ENCODE measurements at regions not wholly inside any gene's neighbourhood (a gene's known extent, or its start where the extent isn't known, plus 50 kb on each side); places are given as distances from the start of the nearest gene placed in this dataset.

DNA sequence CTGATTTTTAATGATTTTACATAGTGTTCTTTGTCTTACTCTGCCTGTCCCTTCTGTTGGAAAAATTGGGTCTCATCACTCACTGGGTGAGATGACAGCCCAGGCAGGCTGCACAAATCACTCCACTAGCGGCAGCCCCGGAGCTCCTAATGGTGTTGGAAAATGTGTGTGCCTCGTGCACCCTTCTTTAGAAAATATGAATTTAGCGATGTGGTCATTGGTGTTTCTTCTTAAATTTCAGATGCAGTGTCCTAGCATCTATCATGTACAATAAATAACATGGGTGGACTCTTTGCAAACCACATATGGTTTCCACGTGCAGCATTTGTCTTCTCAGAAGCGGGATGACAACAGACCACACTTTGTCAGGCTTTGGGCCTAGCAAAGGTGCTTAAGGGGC is 194.2 kb downstream of the ACKR3 start:
- H3K27ac ChIP-seq (ENCODE audit: low read depth in 1 of 2, low read length in 1 of 2) = no peak overlapping the region
- TF ChIP-seq, protein P1, sequence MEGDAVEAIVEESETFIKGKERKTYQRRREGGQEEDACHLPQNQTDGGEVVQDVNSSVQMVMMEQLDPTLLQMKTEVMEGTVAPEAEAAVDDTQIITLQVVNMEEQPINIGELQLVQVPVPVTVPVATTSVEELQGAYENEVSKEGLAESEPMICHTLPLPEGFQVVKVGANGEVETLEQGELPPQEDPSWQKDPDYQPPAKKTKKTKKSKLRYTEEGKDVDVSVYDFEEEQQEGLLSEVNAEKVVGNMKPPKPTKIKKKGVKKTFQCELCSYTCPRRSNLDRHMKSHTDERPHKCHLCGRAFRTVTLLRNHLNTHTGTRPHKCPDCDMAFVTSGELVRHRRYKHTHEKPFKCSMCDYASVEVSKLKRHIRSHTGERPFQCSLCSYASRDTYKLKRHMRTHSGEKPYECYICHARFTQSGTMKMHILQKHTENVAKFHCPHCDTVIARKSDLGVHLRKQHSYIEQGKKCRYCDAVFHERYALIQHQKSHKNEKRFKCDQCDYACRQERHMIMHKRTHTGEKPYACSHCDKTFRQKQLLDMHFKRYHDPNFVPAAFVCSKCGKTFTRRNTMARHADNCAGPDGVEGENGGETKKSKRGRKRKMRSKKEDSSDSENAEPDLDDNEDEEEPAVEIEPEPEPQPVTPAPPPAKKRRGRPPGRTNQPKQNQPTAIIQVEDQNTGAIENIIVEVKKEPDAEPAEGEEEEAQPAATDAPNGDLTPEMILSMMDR (IDR thresholded peaks at IDR 0.05; ENCODE audit: control extremely low read depth, extremely low read depth) = no peak
- no peak overlapping the region for H3K4me3 ChIP-seq
- ATAC-seq (ENCODE audit: insufficient read depth, low FRiP score) = no peak
- H3K27me3 ChIP-seq (ENCODE audit: control insufficient read depth in 3 of 3, insufficient read depth in 3 of 3, low read length in 2 of 3) = no peaks in the 10 kb centered on the region
- no peak for DNase-seq
- H3K9ac ChIP-seq (ENCODE audit: insufficient read depth in 1 of 2, low read length in 2 of 2) = no peak overlapping the region
- H3K9me3 ChIP-seq (ENCODE audit: control insufficient read depth in 4 of 4, insufficient read depth in 3 of 4, low read length in 3 of 4) = peaks cover 0 to 6% (median 2%) of the 10 kb centered on the region in 4 donors
- WGBS, 2 donors = 93 to 96% methylated on average over 6 of the region's 6 CpGs
- peaks cover 0 to 5% (median 0%) of the 10 kb centered on the region in 5 donors for H3K4me1 ChIP-seq (ENCODE audit: control insufficient read depth in 5 of 5, insufficient read depth in 5 of 5, low read length in 5 of 5)
- no peaks in the 10 kb centered on the region for H3K36me3 ChIP-seq (ENCODE audit: control insufficient read depth in 4 of 4, insufficient read depth in 4 of 4, low read length in 4 of 4)

DNA sequence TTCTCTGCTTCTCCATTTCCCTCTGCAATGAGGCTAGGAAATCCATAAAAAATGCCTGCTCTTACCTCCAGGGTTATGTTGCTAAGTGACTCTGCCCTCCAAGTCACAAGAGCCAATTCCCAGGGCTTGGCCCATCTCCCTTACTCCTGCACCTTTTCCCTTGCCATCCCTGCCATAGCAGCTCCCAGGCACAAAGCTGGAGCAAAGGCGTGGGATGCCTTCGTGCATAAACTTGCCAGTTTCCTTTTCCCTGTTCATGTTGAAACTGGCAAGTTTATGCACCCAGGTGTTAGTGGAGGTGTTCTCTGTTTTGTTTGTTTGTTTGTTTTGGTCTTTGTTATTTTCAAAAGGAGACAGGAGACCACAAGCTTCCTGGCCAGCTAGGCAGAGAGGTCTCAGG is 195.1 kb downstream of the ACKR3 start:
- ATAC-seq (ENCODE audit: insufficient read depth, low FRiP score) (no peak), DNase-seq (no peak)
- TF ChIP-seq, protein P1 (IDR thresholded peaks at IDR 0.05; ENCODE audit: control extremely low read depth, extremely low read depth) = no peak
- Histone ChIP-seq H3K4me3 (no peak overlapping the region), H3K4me1 (ENCODE audit: control insufficient read depth in 5 of 5, insufficient read depth in 5 of 5, low read length in 5 of 5) (peaks cover 0 to 5% (median 0%) of the 10 kb centered on the region in 5 donors), H3K36me3 (ENCODE audit: control insufficient read depth in 4 of 4, insufficient read depth in 4 of 4, low read length in 4 of 4) (no peaks in the 10 kb centered on the region), H3K27ac (ENCODE audit: low read depth in 1 of 2, low read length in 1 of 2) (no peak overlapping the region), H3K27me3 (ENCODE audit: control insufficient read depth in 3 of 3, insufficient read depth in 3 of 3, low read length in 2 of 3) (no peaks in the 10 kb centered on the region), H3K9me3 (ENCODE audit: control insufficient read depth in 4 of 4, insufficient read depth in 3 of 4, low read length in 3 of 4) (peaks cover 0 to 6% (median 2%) of the 10 kb centered on the region in 4 donors), H3K9ac (ENCODE audit: insufficient read depth in 1 of 2, low read length in 2 of 2) (no peak overlapping the region)
- WGBS, 2 donors = 94 to 100% methylated on average over 2 of the region's 2 CpGs

DNA sequence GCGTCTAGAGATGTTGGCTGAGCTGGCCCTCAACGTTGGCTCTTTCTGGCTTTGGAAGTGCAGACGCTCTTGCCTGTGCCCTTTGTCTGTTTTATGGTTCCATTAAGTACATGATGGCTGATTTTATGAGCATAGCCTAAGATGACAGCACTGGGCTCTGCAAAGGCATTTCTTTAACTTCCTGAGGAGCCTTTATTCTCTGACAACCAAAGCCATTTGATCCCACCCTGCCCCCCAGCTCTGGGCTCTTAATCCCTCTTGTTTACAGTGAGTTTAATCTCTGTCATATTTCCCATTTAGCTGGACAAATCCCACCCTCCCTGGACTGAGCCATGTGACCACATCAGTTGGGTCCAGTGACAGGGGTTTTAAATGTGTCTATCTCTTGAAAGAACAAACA is 195.9 kb downstream of the ACKR3 start:
- no peak overlapping the region for H3K27ac ChIP-seq (ENCODE audit: low read depth in 1 of 2, low read length in 1 of 2)
- no peaks in the 10 kb centered on the region for H3K36me3 ChIP-seq (ENCODE audit: control insufficient read depth in 4 of 4, insufficient read depth in 4 of 4, low read length in 4 of 4)
- TF ChIP-seq, protein P1 (IDR thresholded peaks at IDR 0.05; ENCODE audit: control extremely low read depth, extremely low read depth) = no peak
- H3K4me1 ChIP-seq (ENCODE audit: control insufficient read depth in 5 of 5, insufficient read depth in 5 of 5, low read length in 5 of 5) = peaks cover 0 to 5% (median 0%) of the 10 kb centered on the region in 5 donors
- ATAC-seq (ENCODE audit: insufficient read depth, low FRiP score) (no peak), DNase-seq (peak in 1 of 3 donors; percentile 27)
- H3K9ac ChIP-seq (ENCODE audit: insufficient read depth in 1 of 2, low read length in 2 of 2) = no peak overlapping the region
- H3K9me3 ChIP-seq (ENCODE audit: control insufficient read depth in 4 of 4, insufficient read depth in 3 of 4, low read length in 3 of 4) = peaks cover 0 to 6% (median 2%) of the 10 kb centered on the region in 4 donors
- H3K27me3 ChIP-seq (ENCODE audit: control insufficient read depth in 3 of 3, insufficient read depth in 3 of 3, low read length in 2 of 3) = no peaks in the 10 kb centered on the region
- no peak overlapping the region for H3K4me3 ChIP-seq
- 73 to 78% methylated on average over 3 of the region's 3 CpGs for WGBS, 2 donors

DNA sequence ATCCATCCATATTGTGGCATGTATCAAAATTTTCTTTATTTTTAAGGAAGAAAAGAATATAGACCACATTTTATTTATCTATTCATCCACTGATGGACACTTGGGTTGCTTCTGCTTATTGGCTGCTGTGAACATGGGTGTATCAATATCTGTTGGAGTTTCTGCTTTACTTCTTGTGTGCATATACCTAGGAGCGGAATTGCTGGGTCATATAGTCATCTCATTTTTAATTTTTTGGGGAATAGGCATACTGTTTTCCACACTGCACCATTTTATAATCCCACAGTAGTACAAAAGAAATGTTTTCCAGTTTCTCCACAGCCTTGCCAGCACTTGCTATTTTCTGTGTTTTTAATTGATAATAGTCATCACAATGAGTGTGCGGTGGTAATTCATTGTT is 197.2 kb downstream of the ACKR3 start:
- Histone ChIP-seq H3K9ac (ENCODE audit: insufficient read depth in 1 of 2, low read length in 2 of 2) (no peak overlapping the region), H3K27ac (ENCODE audit: low read depth in 1 of 2, low read length in 1 of 2) (no peak overlapping the region), H3K4me3 (no peak overlapping the region), H3K27me3 (ENCODE audit: control insufficient read depth in 3 of 3, insufficient read depth in 3 of 3, low read length in 2 of 3) (no peaks in the 10 kb centered on the region), H3K4me1 (ENCODE audit: control insufficient read depth in 5 of 5, insufficient read depth in 5 of 5, low read length in 5 of 5) (peaks cover 0 to 5% (median 0%) of the 10 kb centered on the region in 5 donors), H3K9me3 (ENCODE audit: control insufficient read depth in 4 of 4, insufficient read depth in 3 of 4, low read length in 3 of 4) (peaks cover 0 to 6% (median 2%) of the 10 kb centered on the region in 4 donors), H3K36me3 (ENCODE audit: control insufficient read depth in 4 of 4, insufficient read depth in 4 of 4, low read length in 4 of 4) (no peaks in the 10 kb centered on the region)
- WGBS, 2 donors = 97 to 98% methylated on average over 2 of the region's 2 CpGs
- DNase-seq = no peak
- no peak for ATAC-seq (ENCODE audit: insufficient read depth, low FRiP score)
- TF ChIP-seq, protein P1 (IDR thresholded peaks at IDR 0.05; ENCODE audit: control extremely low read depth, extremely low read depth) = no peak
